GM18867 (cell line): ENCODE measurements at regions not wholly inside any gene's neighbourhood (a gene's known extent, or its start where the extent isn't known, plus 50 kb on each side); places are given as distances from the start of the nearest gene placed in this dataset.

Source experiments
- ATAC-seq: cut with Tn5 transposase; IDR thresholded peaks from one replicate; pipeline ENCODE4 v1.9.1; 2021; ENCODE audit warnings: mild to moderate bottlenecking, moderate library complexity; ENCODE audit not compliant: unreplicated experiment

- no peak for ATAC-seq
Observed at GRCh38 chr5:73295447-73295846, 122.5 kb downstream of the TMEM174 start.

- ATAC-seq = no peak
Observed at GRCh38 chr5:73292816-73293459, 119.9 kb downstream of the TMEM174 start.

- no peak for ATAC-seq
Observed at GRCh38 chr5:73291873-73292272, 118.9 kb downstream of the TMEM174 start.

DNA sequence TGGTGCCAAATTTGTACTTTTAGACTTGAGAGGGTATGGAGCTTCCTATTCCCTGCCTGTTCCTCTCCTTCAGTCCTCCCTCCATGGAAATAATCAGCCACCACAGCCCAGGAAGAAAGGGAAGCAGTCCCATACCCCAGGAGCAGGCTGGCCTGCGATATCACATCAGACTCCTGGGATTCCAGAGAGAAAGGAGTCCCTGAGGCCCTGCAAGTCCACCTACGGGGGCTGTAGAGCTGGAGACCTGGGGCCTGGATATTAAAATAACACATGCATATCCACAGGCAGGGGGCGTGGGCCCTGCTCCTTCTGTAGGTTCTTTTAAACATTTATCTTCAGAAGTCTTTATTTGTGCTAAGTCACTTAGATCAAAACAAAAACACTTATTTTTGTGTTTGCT is 117.2 kb downstream of the TMEM174 start:
- ATAC-seq = no peak

DNA sequence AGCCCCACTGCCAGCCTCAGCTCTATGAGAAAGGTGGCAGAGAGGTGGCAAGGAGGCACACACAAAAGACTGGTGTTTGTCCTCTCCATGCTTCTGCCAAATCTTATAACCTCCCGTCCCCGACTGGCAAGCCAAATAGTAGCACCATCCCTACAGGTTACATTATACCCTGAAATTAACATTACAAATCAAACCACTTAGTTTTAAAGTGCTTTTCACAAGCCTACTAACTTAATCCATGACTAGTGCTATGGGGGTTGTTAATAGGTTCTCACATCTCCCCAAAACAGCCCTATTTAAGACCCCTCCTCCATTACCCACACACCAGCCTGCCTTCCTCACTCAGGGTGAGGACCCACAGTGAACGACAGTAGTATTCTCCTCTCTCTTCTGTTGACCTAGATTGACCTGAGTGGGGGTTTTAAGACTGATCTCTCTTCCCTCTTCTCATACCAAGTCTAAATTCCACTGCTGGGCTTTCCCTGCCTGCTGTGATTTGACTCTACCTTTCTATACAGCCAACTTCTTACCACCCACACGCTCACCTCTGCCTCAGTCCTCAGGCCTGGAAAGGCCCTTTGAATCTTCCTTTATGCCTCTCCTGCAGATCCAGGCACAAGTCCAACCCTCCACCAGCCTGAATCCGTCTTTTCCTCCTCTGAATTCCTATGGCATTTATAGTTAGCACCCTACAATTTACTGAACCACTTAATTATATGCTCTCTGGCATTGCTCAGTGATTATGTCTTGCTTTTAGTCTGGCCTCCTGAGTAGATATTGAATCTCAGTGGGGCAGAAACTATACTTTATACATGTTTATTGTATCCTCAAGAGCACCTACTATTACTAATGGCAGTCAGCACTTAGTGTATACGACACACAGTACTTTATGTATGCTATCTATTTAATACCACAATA is 116.1 kb downstream of the TMEM174 start:
- no peak for ATAC-seq

GRCh38 chr5:73286896-73287295 is 113.9 kb downstream of the TMEM174 start:
- no peak for ATAC-seq

DNA sequence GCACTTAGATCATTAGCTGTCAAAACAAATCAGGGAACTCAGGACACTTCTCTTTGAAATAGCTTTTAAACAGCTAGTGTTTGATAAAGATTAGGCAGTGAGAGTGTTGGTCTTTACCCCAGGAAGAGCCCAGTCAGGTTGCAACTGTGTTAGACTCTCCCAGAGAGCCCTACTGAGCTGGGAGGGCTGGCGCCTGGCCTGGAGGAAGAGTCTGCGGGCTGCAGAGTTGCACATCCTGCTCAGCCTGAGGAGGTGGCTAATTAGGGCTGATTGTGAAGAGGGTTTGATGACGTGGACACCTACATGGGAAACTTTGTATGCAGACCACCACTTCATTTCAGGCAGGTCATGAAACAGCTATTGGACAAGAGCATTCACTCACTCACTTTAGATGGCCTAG is 112.0 kb downstream of the TMEM174 start:
- ATAC-seq = no peak

DNA sequence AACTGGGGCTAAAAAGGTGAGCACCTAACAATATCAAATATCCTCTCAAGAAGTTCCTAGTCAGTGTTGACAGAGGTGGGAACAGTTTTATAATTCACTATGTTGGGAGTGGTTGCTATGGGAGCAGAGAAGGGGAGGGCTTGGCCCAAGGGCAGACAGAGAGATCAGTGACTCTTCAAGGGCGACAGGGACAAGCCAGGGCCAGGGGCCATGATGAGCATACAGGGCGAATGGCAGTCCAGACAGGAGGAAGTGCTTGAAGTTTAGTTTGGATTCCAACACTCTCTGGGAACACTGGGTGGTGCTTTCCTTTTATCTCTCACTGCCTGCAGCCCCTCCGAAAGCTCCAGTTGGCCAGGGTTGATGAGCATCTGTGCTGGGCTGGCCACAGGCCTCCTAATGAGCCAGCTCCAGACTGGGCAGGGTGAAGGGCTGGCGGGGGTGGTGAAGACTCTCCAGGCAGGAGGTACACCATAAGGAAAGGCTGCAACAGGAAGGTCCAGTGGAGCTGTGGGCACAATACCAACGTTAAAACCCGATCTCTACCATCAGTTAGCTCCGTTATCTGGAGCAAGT is 111.3 kb downstream of the TMEM174 start:
- no peak for ATAC-seq

DNA sequence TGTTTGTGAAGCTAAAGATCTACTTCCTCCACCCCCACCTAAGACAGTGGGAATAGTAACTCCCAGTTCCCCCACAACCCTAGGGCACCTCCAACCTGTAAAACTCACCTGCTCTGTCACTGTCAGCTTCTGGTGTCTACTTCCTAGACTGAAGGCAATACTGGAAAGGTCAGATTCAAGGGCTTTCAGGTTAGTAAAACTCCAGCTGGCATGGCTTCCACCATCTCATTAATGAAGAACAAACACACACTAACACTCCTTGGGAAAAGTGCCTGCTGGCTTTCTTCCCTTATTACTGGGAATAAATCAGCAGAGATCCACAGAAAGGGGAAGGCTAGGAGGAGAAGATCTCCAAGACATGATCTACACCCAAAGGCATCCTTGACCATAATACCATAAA is 109.9 kb downstream of the TMEM174 start:
- no peak for ATAC-seq

- ATAC-seq = no peak
Observed at GRCh38 chr5:73282383-73282782, 109.4 kb downstream of the TMEM174 start.

DNA sequence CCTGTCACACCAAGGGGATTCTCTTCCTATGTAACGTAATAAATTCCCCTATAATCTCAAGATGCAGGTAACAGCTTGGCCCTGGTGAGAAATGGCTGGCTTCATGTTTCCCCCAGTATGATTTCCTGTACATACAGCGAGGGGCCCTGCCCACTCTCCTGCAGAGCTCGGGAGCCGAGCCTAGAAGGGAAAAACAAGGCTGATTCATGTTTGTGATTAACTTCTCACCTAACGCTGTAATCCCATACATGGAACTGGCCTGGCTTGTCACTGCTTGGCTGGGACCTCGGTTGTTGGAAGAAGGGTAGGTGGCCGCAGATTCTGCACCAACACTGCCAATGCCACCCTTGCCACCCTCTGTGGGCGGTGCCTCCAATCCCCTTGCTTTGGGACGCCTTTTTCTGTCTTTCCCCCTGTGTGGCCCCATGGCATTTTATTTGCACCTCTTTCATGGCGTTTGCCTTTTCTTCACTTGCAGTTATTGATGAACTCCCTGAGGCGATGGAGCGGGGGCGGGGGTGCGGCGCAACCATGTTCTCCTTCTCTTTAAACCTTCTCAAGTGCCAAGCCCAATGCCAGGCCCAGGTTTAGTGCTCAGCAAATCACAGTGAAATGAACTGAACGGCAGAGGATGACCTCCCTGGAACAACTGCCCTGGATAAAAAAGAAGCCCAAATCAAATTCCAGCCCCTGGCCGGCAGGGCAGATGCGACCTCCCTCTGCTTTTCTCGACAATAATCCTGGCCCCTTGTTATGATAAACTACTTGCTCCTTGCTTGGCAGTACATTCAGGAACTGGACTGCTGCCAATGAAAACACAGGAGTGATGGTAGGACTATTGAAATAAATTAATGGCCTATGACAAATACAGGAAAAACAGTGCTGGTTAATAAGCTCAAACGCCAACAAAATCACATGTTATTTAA is 108.1 kb downstream of the TMEM174 start:
- no peak for ATAC-seq

DNA sequence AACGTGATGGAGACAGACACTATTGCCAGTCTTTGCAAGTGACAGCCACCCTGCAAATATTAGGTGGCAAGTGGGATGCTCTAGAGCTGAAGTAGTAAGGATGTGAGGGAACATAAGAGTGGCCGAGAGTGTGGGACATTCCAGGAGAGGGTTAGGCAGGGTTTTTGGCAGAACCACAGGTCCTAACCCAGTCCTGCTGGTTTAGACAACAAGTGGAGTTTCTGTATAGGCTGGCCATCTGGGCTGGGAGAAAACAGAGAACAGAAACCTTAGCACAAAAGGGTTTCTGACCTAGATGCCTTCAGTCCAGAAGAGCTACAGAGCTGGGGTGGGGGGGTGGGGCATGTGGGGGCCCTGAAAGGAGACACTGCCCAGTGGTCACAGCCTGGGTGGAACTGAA is 107.4 kb downstream of the TMEM174 start:
- peak; percentile 42 for ATAC-seq

DNA sequence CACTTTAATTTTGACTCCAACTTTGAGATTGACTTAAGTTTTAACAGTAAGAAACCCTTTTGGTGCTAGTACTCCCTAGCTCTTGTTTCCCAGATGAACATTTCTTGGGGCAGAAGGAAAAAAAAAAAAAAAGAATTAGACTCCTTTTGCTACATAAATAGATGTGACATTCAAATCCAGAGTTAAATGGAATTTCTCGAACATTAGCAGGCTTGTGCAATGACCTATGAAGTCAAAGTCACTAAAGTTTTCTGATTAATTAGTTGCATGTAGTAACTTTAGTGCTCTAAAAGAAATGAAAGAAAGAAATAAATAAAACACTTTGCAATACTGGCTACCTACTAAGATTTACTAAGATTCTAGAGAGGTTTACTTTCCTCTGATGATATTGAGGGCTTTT is 106.8 kb downstream of the TMEM174 start:
- no peak for ATAC-seq

DNA sequence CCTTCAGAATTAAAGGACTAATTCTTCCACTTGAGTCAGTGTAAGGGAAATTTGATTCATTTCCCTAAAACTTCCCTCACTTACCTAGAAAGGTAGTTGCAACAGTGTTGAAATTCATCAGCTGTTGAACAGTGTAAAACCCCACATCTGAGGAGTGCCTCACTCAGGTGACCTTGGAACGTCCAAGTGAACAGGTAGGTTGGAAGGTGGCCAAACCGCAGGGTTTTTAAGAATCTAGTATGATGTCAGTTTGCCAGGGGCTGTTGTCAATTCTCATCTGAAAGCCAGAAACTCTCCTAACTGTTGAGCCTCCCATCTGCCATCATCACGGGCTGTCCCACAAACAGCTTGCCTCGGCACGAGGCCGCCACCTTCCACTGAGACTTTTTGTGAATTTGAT is 105.7 kb downstream of the TMEM174 start:
- no peak for ATAC-seq

GRCh38 chr5:73274881-73275663 is 102.1 kb downstream of the TMEM174 start:
- no peak for ATAC-seq

DNA sequence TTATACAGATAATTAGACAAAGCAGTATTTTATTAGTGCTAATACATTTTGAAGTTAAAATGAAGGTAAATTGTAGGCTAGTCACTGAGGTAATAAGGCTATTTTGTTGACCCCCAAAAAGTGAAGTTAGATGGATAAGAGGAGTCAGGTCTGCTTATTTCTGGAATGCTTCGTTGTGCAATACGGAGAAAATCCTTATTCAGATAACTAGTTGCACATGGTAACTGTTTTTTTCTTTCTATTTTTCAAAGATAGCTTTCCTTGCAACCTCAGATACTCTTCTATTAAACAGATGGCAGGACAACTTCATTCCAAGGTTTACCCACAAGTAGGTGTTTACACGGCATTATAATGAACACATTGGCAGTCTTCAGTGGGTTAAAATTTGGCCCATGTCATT is 101.1 kb downstream of the TMEM174 start:
- no peak for ATAC-seq

DNA sequence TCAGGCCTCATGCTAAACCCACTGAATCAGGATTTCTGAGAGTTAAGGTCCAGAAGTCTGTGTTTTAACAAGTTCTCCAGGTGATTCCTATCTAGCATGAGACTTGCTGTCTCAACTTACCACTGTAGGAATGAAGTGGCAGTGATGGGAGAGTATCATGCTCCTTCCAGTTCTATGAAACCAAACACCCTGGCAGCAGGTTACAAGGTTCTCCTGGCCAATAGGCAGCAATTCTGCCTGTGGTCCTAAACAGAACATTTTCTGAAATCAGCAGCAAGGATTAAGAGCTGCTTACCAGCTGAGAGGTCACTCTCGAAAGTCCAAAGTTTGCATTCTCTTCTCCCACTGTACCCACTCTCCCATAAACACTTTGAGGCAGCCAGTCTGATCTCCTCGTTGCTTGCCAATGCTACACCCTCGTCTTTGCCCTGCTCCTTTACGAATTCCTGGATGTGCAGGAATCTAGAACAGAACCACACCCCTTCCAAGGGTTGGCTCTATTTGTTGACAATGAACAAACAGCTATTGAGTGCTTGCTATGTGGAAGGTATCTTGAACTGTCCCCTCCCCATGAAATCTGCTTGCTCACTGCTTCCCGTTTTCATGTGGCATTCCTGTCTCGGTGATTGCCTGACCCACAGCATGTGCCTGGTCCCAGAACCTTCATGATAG is 100.5 kb downstream of the TMEM174 start:
- no peak for ATAC-seq

DNA sequence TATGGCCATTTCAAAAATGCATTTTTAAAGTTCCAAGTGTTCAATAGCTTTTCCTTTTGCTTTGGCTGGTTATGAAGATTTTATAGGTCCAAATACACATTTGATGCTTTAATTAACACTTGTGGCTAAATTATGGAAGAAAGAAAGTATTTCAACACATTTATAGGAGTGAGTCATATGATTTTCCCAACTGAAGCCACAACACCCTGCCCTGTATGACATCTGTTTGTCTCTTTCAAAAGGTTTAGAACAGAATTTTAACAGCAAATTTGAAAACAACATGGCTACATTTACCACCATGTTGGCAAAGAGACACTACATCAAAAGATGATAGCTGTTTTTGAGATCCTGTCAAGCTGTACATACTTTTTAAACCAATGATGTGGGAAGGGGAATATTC is 99.4 kb downstream of the TMEM174 start:
- ATAC-seq = no peak

DNA sequence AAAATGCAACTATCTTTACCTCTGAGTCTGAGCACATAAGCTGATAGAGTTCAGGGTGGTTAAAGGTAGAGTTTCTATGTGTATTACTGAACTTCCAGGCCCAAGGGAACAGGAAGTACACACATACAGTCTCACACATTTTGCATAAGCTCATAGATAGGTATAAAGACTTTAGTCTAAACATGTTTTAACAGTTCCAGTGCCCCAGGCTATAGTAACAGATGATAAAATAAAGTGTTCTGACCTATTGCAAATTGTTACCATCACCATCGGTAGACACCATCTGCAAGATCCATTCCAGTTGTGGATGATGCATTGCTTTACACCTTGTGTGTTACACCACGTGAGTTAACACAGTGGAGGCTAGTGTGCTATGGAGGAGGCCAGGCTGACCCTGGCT is 95.8 kb downstream of the TMEM174 start:
- ATAC-seq = no peak
